Natural killer cell (primary cell): ENCODE measurements at regions not wholly inside any gene's neighbourhood (a gene's known extent, or its start where the extent isn't known, plus 50 kb on each side); places are given as distances from the start of the nearest gene placed in this dataset.

ENCODE experiments used
- ATAC-seq, 3 donors: fragments of 150-1000 bp in 2 of 3; fragments of 200-7000 bp in 1 of 3; cut with Tn5 transposase; 1 replicate in 1 of 3; 2 replicates in 2 of 3; pipeline ENCODE4 v1.10.0; 2021; ENCODE audit warnings: mild to moderate bottlenecking in 2 of 3, moderate library complexity in 2 of 3
- DNase-seq, 2 donors: peaks; one replicate each; pipeline versions ENCODE4 v3.0.0 to v3.0.0-alpha.2; 2013 to 2021; ENCODE audit warnings: mixed read lengths in 1 of 2
- H3K27ac ChIP-seq: one replicate; pipeline ENCODE4 v1.5.1; 2013; ENCODE audit warnings: mild to moderate bottlenecking, low read length
- H3K27me3 ChIP-seq: one replicate; pipeline ENCODE4 v1.6.1; 2013; ENCODE audit warnings: low read length; ENCODE audit not compliant: control insufficient read depth, insufficient read depth
- H3K36me3 ChIP-seq: one replicate; pipeline ENCODE4 v1.6.1; 2013; ENCODE audit warnings: low read length; ENCODE audit not compliant: control insufficient read depth, insufficient read depth
- H3K4me1 ChIP-seq: one replicate; pipeline ENCODE4 v1.6.1; 2013; ENCODE audit warnings: low read length; ENCODE audit not compliant: control insufficient read depth, insufficient read depth
- H3K4me3 ChIP-seq: one replicate; pipeline ENCODE4 v1.5.1; 2013; ENCODE audit warnings: low read length
- H3K9me3 ChIP-seq: one replicate; pipeline ENCODE4 v1.6.1; 2013; ENCODE audit warnings: low read length; ENCODE audit not compliant: control insufficient read depth, insufficient read depth
- H3K27ac Mint-ChIP-seq, 2 donors: one replicate each; pipeline ENCODE4 v1.8.0; 2022; ENCODE audit warnings: mild to moderate bottlenecking in 2 of 2, mixed read lengths in 2 of 2, moderate library complexity in 1 of 2
- H3K27me3 Mint-ChIP-seq, 2 donors: one replicate each; pipeline ENCODE4 v1.8.0; 2022; ENCODE audit warnings: low read depth in 2 of 2, mixed read lengths in 2 of 2
- H3K36me3 Mint-ChIP-seq: one replicate; pipeline ENCODE4 v1.8.0; 2022; ENCODE audit warnings: mixed read lengths
- H3K4me1 Mint-ChIP-seq, 2 donors: one replicate each; pipeline ENCODE4 v1.8.0; 2022; ENCODE audit warnings: mixed read lengths in 2 of 2
- H3K4me3 Mint-ChIP-seq: one replicate; pipeline ENCODE4 v1.8.0; 2022; ENCODE audit warnings: mild to moderate bottlenecking, moderate library complexity, mixed read lengths
- H3K9me3 Mint-ChIP-seq, 2 donors: one replicate each; pipeline ENCODE4 v1.8.0; 2022; ENCODE audit warnings: mixed read lengths in 2 of 2
- WGBS: methylation state at CpG from one replicate; pipeline ENCODE4 v1.1.7; 2013; ENCODE audit warnings: missing lambda C conversion rate; ENCODE audit not compliant: insufficient coverage; 5-methylcytosine and 5-hydroxymethylcytosine counted together
- intact Hi-C: fragments of 100-400 bp; cut with micrococcal nuclease; formaldehyde crosslinking; loops from one replicate; pipeline ENCODE4 v1.14.2; 2022
- TF ChIP-seq, protein P1 (sequence below): fragments of 200-600 bp; IDR thresholded peaks from one replicate; pipeline ENCODE4 v1.8.0; 2022; ENCODE audit warnings: antibody characterized with exemption

GRCh38 chr13:34166406-34166805 lies 348.5 kb downstream of the RFC3 start:
- no peaks in the 10 kb centered on the region for H3K9me3 ChIP-seq
- Mint-ChIP-seq H3K27me3 (no peaks in the 10 kb centered on the region), H3K9me3 (peaks cover 0 to 2% of the 10 kb centered on the region in 2 donors), H3K4me3 (no peak overlapping the region), H3K27ac (no peak overlapping the region), H3K36me3 (no peaks in the 10 kb centered on the region), H3K4me1 (no peaks in the 10 kb centered on the region)
- TF ChIP-seq, protein P1, sequence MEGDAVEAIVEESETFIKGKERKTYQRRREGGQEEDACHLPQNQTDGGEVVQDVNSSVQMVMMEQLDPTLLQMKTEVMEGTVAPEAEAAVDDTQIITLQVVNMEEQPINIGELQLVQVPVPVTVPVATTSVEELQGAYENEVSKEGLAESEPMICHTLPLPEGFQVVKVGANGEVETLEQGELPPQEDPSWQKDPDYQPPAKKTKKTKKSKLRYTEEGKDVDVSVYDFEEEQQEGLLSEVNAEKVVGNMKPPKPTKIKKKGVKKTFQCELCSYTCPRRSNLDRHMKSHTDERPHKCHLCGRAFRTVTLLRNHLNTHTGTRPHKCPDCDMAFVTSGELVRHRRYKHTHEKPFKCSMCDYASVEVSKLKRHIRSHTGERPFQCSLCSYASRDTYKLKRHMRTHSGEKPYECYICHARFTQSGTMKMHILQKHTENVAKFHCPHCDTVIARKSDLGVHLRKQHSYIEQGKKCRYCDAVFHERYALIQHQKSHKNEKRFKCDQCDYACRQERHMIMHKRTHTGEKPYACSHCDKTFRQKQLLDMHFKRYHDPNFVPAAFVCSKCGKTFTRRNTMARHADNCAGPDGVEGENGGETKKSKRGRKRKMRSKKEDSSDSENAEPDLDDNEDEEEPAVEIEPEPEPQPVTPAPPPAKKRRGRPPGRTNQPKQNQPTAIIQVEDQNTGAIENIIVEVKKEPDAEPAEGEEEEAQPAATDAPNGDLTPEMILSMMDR: no peak
- H3K27me3 ChIP-seq: no peaks in the 10 kb centered on the region
- ATAC-seq: no peak
- 96% methylated on average over 2 of the region's 2 CpGs for WGBS
- intact Hi-C loops: no loop called here
- H3K27ac ChIP-seq: no peak overlapping the region
- no peak overlapping the region for H3K4me3 ChIP-seq
- no peaks in the 10 kb centered on the region for H3K36me3 ChIP-seq
- no peaks in the 10 kb centered on the region for H3K4me1 ChIP-seq
- DNase-seq: no peak

DNA sequence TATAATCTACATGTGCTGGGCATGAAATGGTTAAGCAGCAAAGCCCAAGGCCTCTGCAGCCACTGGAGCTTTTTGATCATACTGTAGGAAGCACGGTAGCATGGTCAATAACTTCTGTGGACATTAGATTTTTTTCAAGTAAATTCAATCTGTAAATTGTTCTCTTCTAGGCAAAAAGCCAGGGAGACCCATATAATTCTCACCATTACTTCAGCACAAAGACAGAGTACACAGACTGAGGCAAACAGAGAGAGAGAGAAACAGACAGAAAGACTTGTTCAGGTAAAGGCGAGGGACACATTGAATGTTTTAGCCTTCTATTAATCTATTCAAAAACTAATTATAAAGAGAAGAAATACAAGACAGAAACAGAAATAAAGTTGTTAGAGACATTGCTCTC lies 349.4 kb downstream of the RFC3 start:
- H3K4me3 ChIP-seq: no peak overlapping the region
- H3K9me3 ChIP-seq: no peaks in the 10 kb centered on the region
- peaks cover 8 to 9% of the 10 kb centered on the region in 2 donors for H3K9me3 Mint-ChIP-seq
- no peaks in the 10 kb centered on the region for H3K4me1 ChIP-seq
- no peaks in the 10 kb centered on the region for H3K36me3 Mint-ChIP-seq
- intact Hi-C loops: no loop called here
- no peak overlapping the region for H3K4me3 Mint-ChIP-seq
- TF ChIP-seq, protein P1: no peak
- no peak overlapping the region for H3K27ac ChIP-seq
- DNase-seq (no peak), ATAC-seq (no peak)
- H3K36me3 ChIP-seq: no peaks in the 10 kb centered on the region
- no peaks in the 10 kb centered on the region for H3K4me1 Mint-ChIP-seq
- no peaks in the 10 kb centered on the region for H3K27me3 Mint-ChIP-seq
- H3K27ac Mint-ChIP-seq: no peak overlapping the region
- no peaks in the 10 kb centered on the region for H3K27me3 ChIP-seq
- WGBS: 40% methylated on average over 1 of the region's 2 CpGs

- Mint-ChIP-seq H3K4me1 (no peaks in the 10 kb centered on the region), H3K9me3 (peaks cover 8 to 9% of the 10 kb centered on the region in 2 donors), H3K27me3 (no peaks in the 10 kb centered on the region), H3K27ac (no peak overlapping the region), H3K4me3 (no peak overlapping the region), H3K36me3 (no peaks in the 10 kb centered on the region)
- H3K4me3 ChIP-seq: no peak overlapping the region
- intact Hi-C loops: no loop called here
- ATAC-seq (no peak), DNase-seq (no peak)
- no peak overlapping the region for H3K27ac ChIP-seq
- H3K36me3 ChIP-seq: no peaks in the 10 kb centered on the region
- H3K9me3 ChIP-seq: no peaks in the 10 kb centered on the region
- TF ChIP-seq, protein P1: no peak
- H3K4me1 ChIP-seq: no peaks in the 10 kb centered on the region
- H3K27me3 ChIP-seq: no peaks in the 10 kb centered on the region
Measured at GRCh38 chr13:34172048-34172447, 354.1 kb downstream of the RFC3 start.

DNA sequence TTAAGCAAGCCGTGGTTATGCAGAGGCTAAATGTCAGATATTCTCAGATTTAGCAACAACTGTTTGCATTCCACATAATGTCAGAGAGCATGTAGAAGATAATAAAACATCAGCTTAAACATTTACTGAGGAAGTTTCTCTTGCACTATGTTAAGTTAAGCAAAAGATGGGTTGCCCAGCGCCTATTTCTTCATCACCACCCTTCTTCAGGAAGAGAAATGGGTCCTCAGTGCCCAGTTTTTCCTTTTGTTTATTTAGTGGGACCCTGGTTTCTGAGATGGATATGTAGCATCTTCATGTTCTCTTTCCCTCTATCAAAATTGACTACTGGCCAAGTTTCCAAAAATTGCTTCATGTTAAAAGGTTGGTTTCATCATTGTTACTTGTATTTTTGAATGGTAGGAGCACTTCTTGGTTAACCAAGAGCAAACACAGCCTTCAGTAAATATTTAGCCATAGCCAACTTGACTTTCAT lies 356.8 kb downstream of the RFC3 start:
- no peaks in the 10 kb centered on the region for H3K9me3 ChIP-seq
- intact Hi-C loops: no loop called here
- H3K27me3 Mint-ChIP-seq: no peaks in the 10 kb centered on the region
- H3K27ac ChIP-seq: no peak overlapping the region
- H3K4me3 Mint-ChIP-seq: no peak overlapping the region
- H3K27me3 ChIP-seq: no peaks in the 10 kb centered on the region
- no peak overlapping the region for H3K4me3 ChIP-seq
- H3K36me3 ChIP-seq: no peaks in the 10 kb centered on the region
- DNase-seq (no peak), ATAC-seq (no peak)
- 83% methylated on average over 1 of the region's 2 CpGs for WGBS
- no peaks in the 10 kb centered on the region for H3K4me1 ChIP-seq
- H3K9me3 Mint-ChIP-seq: peaks cover 9 to 13% of the 10 kb centered on the region in 2 donors
- H3K36me3 Mint-ChIP-seq: no peaks in the 10 kb centered on the region
- H3K4me1 Mint-ChIP-seq: no peaks in the 10 kb centered on the region
- TF ChIP-seq, protein P1: no peak
- H3K27ac Mint-ChIP-seq: no peak overlapping the region
